ENCODE measurements at regions not wholly inside any gene's neighbourhood (a gene's known extent, or its start where the extent isn't known, plus 50 kb on each side); places are given as distances from the start of the nearest gene placed in this dataset.

- Histone ChIP-seq H3K9ac (ENCODE audit: low read depth, low read length) (no peak overlapping the region), H2BK20ac (ENCODE audit: low read depth, low read length) (no peak overlapping the region), H4K5ac (ENCODE audit: low read depth, low read length) (no peak overlapping the region), H3K4ac (ENCODE audit: low read depth, low read length) (no peak overlapping the region), H2AK9ac (replicated peaks; ENCODE audit: low read depth, low read length, poor library complexity) (no peak overlapping the region), H3K9me1 (ENCODE audit: insufficient read depth, low read length) (no peaks in the 10 kb centered on the region), H4K20me1 (ENCODE audit: insufficient read depth, low read length) (no peaks in the 10 kb centered on the region), H3K4me3 (ENCODE audit: insufficient read depth, low read depth, low read length) (no peak overlapping the region), H3K79me1 (ENCODE audit: low read depth in 1 of 2, low read length in 2 of 2) (no peaks in the 10 kb centered on the region), H3K4me1 (ENCODE audit: control insufficient read depth, insufficient read depth, low read length) (no peaks in the 10 kb centered on the region), H3K56ac (ENCODE audit: extremely low read depth, insufficient read depth, low read length) (no peak overlapping the region), H3K27me3 (ENCODE audit: control insufficient read depth, insufficient read depth, low read length) (no peaks in the 10 kb centered on the region), H2AFZ (replicated peaks; ENCODE audit: low read length, poor library complexity) (no peak overlapping the region), H3K9me3 (ENCODE audit: control insufficient read depth, insufficient read depth, low read length) (no peaks in the 10 kb centered on the region), H3K18ac (ENCODE audit: low read depth, low read length) (no peak overlapping the region), H4K91ac (ENCODE audit: insufficient read depth, low read depth, low read length) (no peak overlapping the region), H4K8ac (ENCODE audit: low read depth in 2 of 2, low read length in 2 of 2) (no peak overlapping the region), H2BK5ac (ENCODE audit: low read depth, low read length, poor library complexity, severe bottlenecking) (no peak overlapping the region), H3K36me3 (ENCODE audit: control insufficient read depth, insufficient read depth, low read length) (no peaks in the 10 kb centered on the region), H3K27ac (ENCODE audit: insufficient read depth, low read length) (no peak overlapping the region), H2BK15ac (ENCODE audit: low read depth, low read length) (no peak overlapping the region), H2BK120ac (ENCODE audit: low read depth, low read length) (no peak overlapping the region), H3K23ac (ENCODE audit: low read depth, low read length) (no peak overlapping the region), H3K14ac (replicated peaks; ENCODE audit: low read depth, low read length) (no peak overlapping the region), H2AK5ac (ENCODE audit: low read depth, low read length) (no peak overlapping the region), H3K4me2 (ENCODE audit: low read depth, low read length) (no peak overlapping the region)
- BruUV-seq (replicated peaks): no TSS peak
- WGBS, 2 experiments (ENCODE audit: extremely low coverage in 2 of 2, insufficient read length in 1 of 2): no CpG with 5 or more reads among the region's 1 CpG
- POLR2A ChIA-PET (ENCODE audit: unreplicated experiment): no interaction called here
- TF ChIP-seq CHD1 (IDR thresholded peaks at IDR 0.05; ENCODE audit: low read depth, low read length) (no peak), RFX5 (IDR thresholded peaks at IDR 0.05; ENCODE audit: low read depth, low read length) (no peak), MAZ (IDR thresholded peaks at IDR 0.05; ENCODE audit: borderline replicate concordance, low read depth, low read length) (no peak), BHLHE40 (IDR thresholded peaks at IDR 0.05; ENCODE audit: low read depth, low read length) (no peak), NFE2L2 (IDR thresholded peaks at IDR 0.05; ENCODE audit: low read depth, low read length) (no peak)
- in situ Hi-C loops (cut with MboI; ENCODE audit: low sequenced_read_pairs): no loop called here
- dilution Hi-C loops (cut with HindIII; ENCODE audit: low sequenced_read_pairs, unreplicated experiment): no loop called here
- no peak for ATAC-seq (ENCODE audit: low read depth)
- intact Hi-C loops (cut with micrococcal nuclease): no loop called here
- CTCF ChIA-PET: no interaction called here
- no peak for DNase-seq
Measured at GRCh38 chr6:119938752-119939151, 589.2 kb upstream of the MAN1A1 start.

Data from IMR-90 (cell line).